Activated CD4-positive, alpha-beta T cell treated with anti-CD3 and anti-CD28 coated beads, Interleukin-10, Interleukin-2, amounts not matched to agents 100 ng/mL and 50 ng/mL, durations not matched to agents 16 hours and 8 hours (primary cell): ENCODE measurements at regions not wholly inside any gene's neighbourhood (a gene's known extent, or its start where the extent isn't known, plus 50 kb on each side); places are given as distances from the start of the nearest gene placed in this dataset.

Experiments used
- DNase-seq: peaks from one replicate; pipeline ENCODE4 v3.0.0-alpha.2; 2020

GRCh38 chr3:105923140-105923539, 54.3 kb upstream of the CBLB start:
- DNase-seq: no peak

- no peak for DNase-seq
These were observed 58.9 kb upstream of the CBLB start for GRCh38 chr3:105927741-105928140.

- DNase-seq: no peak
These were observed 61.9 kb upstream of the CBLB start for GRCh38 chr3:105930733-105931132.

- DNase-seq: no peak
These were observed 62.7 kb upstream of the CBLB start for GRCh38 chr3:105931500-105931899.

- DNase-seq: no peak
These were observed 65.1 kb upstream of the CBLB start for GRCh38 chr3:105933871-105934270.

- DNase-seq: no peak
These were observed 69.3 kb upstream of the CBLB start for GRCh38 chr3:105938101-105938500.

GRCh38 chr3:105938806-105939205, 70.0 kb upstream of the CBLB start:
- DNase-seq: no peak

GRCh38 chr3:105944276-105944675, 75.5 kb upstream of the CBLB start:
- DNase-seq: no peak

GRCh38 chr3:105944721-105945120, 75.9 kb upstream of the CBLB start:
- DNase-seq: no peak

- DNase-seq: no peak
These were observed 79.3 kb upstream of the CBLB start for GRCh38 chr3:105948101-105948500.

GRCh38 chr3:105950881-105951600, 82.2 kb upstream of the CBLB start:
- no peak for DNase-seq

- no peak for DNase-seq
These were observed 85.0 kb upstream of the CBLB start for GRCh38 chr3:105953831-105954230.

GRCh38 chr3:105956306-105956705, 87.5 kb upstream of the CBLB start:
- no peak for DNase-seq

- DNase-seq: no peak
These were observed 88.9 kb upstream of the CBLB start for GRCh38 chr3:105957722-105958121.

GRCh38 chr3:105958237-105959000, 89.6 kb upstream of the CBLB start:
- no peak for DNase-seq

GRCh38 chr3:105959851-105960250, 91.0 kb upstream of the CBLB start:
- DNase-seq: no peak

GRCh38 chr3:105960381-105960780, 91.6 kb upstream of the CBLB start:
- DNase-seq: no peak

- no peak for DNase-seq
These were observed 94.3 kb upstream of the CBLB start for GRCh38 chr3:105963161-105963560.

- DNase-seq: no peak
These were observed 96.6 kb upstream of the CBLB start for GRCh38 chr3:105965384-105965783.

GRCh38 chr3:105967117-105967516, 98.3 kb upstream of the CBLB start:
- no peak for DNase-seq

- no peak for DNase-seq
These were observed 101.5 kb upstream of the CBLB start for GRCh38 chr3:105970283-105970682.

- DNase-seq: no peak
These were observed 103.3 kb upstream of the CBLB start for GRCh38 chr3:105972069-105972468.

GRCh38 chr3:105974381-105974780, 105.6 kb upstream of the CBLB start:
- no peak for DNase-seq

- no peak for DNase-seq
These were observed 107.4 kb upstream of the CBLB start for GRCh38 chr3:105976196-105976595.

- DNase-seq: no peak
These were observed 111.1 kb upstream of the CBLB start for GRCh38 chr3:105979961-105980360.
